Stimulated activated naive B cell treated with anti-CD40 and anti-IgM and Interleukin-4, amounts not matched to agents 10 μg/mL and 1 μg/mL and 100 μg/mL, for 72 hours (primary cell): ENCODE measurements at regions not wholly inside any gene's neighbourhood (a gene's known extent, or its start where the extent isn't known, plus 50 kb on each side); places are given as distances from the start of the nearest gene placed in this dataset.

Source experiments
- ATAC-seq, 2 donors: fragments of 150-1000 bp; cut with Tn5 transposase; replicated peaks; 2 replicates each; pipeline ENCODE4 v1.10.0; 2021; ENCODE audit warnings: moderate library complexity in 1 of 2
- DNase-seq: peaks from one replicate; pipeline ENCODE4 v3.0.0; 2021
- H3K27ac Mint-ChIP-seq: one replicate; pipeline ENCODE4 v1.8.0; 2022; ENCODE audit warnings: mild to moderate bottlenecking, mixed read lengths
- H3K27me3 Mint-ChIP-seq, 2 donors: one replicate each; pipeline ENCODE4 v1.8.0; 2022; ENCODE audit warnings: mixed read lengths in 2 of 2
- H3K36me3 Mint-ChIP-seq, 2 donors: one replicate each; pipeline ENCODE4 v1.8.0; 2022; ENCODE audit warnings: mixed read lengths in 2 of 2, mild to moderate bottlenecking in 1 of 2
- H3K4me1 Mint-ChIP-seq, 2 donors: one replicate each; pipeline ENCODE4 v1.8.0; 2022; ENCODE audit warnings: mixed read lengths in 2 of 2, mild to moderate bottlenecking in 1 of 2
- H3K4me3 Mint-ChIP-seq, 2 donors: one replicate each; pipeline ENCODE4 v1.8.0; 2022; ENCODE audit warnings: mild to moderate bottlenecking in 2 of 2, mixed read lengths in 2 of 2, moderate library complexity in 1 of 2
- H3K9me3 Mint-ChIP-seq, 2 donors: one replicate each; pipeline ENCODE4 v1.8.0; 2022; ENCODE audit warnings: mixed read lengths in 2 of 2, mild to moderate bottlenecking in 1 of 2

GRCh38 chr16:87125206-87126155 lies 191.7 kb downstream of the C16orf95 start:
- Mint-ChIP-seq H3K4me1 (no peaks in the 10 kb centered on the region), H3K9me3 (peaks cover 5 to 7% of the 10 kb centered on the region in 2 donors), H3K27ac (no peak overlapping the region), H3K27me3 (peaks cover 2 to 3% of the 10 kb centered on the region in 2 donors), H3K36me3 (peaks cover 0 to 2% of the 10 kb centered on the region in 2 donors), H3K4me3 (no peak overlapping the region)
- ATAC-seq = no peak
- no peak for DNase-seq

- peaks cover 5 to 7% of the 10 kb centered on the region in 2 donors for H3K9me3 Mint-ChIP-seq
- peaks cover 0 to 2% of the 10 kb centered on the region in 2 donors for H3K36me3 Mint-ChIP-seq
- ATAC-seq (no peak), DNase-seq (no peak)
- no peaks in the 10 kb centered on the region for H3K27me3 Mint-ChIP-seq
- H3K27ac Mint-ChIP-seq = no peak overlapping the region
- no peak overlapping the region for H3K4me3 Mint-ChIP-seq
- H3K4me1 Mint-ChIP-seq = no peaks in the 10 kb centered on the region
Observed at GRCh38 chr16:87126403-87127025, 190.7 kb downstream of the C16orf95 start.

- H3K27ac Mint-ChIP-seq = no peak overlapping the region
- peaks cover 5 to 7% of the 10 kb centered on the region in 2 donors for H3K9me3 Mint-ChIP-seq
- peaks cover 0 to 2% of the 10 kb centered on the region in 2 donors for H3K36me3 Mint-ChIP-seq
- H3K27me3 Mint-ChIP-seq = no peaks in the 10 kb centered on the region
- DNase-seq (no peak), ATAC-seq (no peak)
- no peaks in the 10 kb centered on the region for H3K4me1 Mint-ChIP-seq
- H3K4me3 Mint-ChIP-seq = no peak overlapping the region
Observed at GRCh38 chr16:87127061-87127765, 190.0 kb downstream of the C16orf95 start.

- H3K27me3 Mint-ChIP-seq = no peaks in the 10 kb centered on the region
Observed at GRCh38 chr16:87127766-87128147, 189.4 kb downstream of the C16orf95 start.

GRCh38 chr16:87129771-87130170 lies 187.4 kb downstream of the C16orf95 start:
- Mint-ChIP-seq H3K9me3 (peaks cover 6 to 7% of the 10 kb centered on the region in 2 donors), H3K36me3 (peaks cover 0 to 2% of the 10 kb centered on the region in 2 donors), H3K4me3 (no peak overlapping the region), H3K27ac (no peak overlapping the region), H3K4me1 (no peaks in the 10 kb centered on the region), H3K27me3 (no peaks in the 10 kb centered on the region)
- DNase-seq = no peak
- ATAC-seq = no peak

More at GRCh38 chr16:87127766-87128147, 189.4 kb downstream of the C16orf95 start:
- Mint-ChIP-seq H3K36me3 (peaks cover 0 to 2% of the 10 kb centered on the region in 2 donors), H3K4me3 (no peak overlapping the region), H3K9me3 (peaks cover 5 to 7% of the 10 kb centered on the region in 2 donors), H3K27ac (no peak overlapping the region), H3K4me1 (no peaks in the 10 kb centered on the region)
- ATAC-seq (no peak), DNase-seq (no peak)

- H3K27ac Mint-ChIP-seq = no peak overlapping the region
- H3K4me1 Mint-ChIP-seq = no peaks in the 10 kb centered on the region
- H3K27me3 Mint-ChIP-seq = no peaks in the 10 kb centered on the region
- no peak overlapping the region for H3K4me3 Mint-ChIP-seq
- ATAC-seq (no peak), DNase-seq (no peak)
- peaks cover 0 to 2% of the 10 kb centered on the region in 2 donors for H3K36me3 Mint-ChIP-seq
- peaks cover 6 to 7% of the 10 kb centered on the region in 2 donors for H3K9me3 Mint-ChIP-seq
Observed at GRCh38 chr16:87131061-87131995, 185.9 kb downstream of the C16orf95 start.

- H3K9me3 Mint-ChIP-seq = peaks cover 6 to 7% of the 10 kb centered on the region in 2 donors
- H3K27ac Mint-ChIP-seq = no peak overlapping the region
- H3K36me3 Mint-ChIP-seq = peaks cover 0 to 4% of the 10 kb centered on the region in 2 donors
- no peaks in the 10 kb centered on the region for H3K4me1 Mint-ChIP-seq
- no peak overlapping the region for H3K4me3 Mint-ChIP-seq
- ATAC-seq (no peak), DNase-seq (no peak)
- H3K27me3 Mint-ChIP-seq = no peaks in the 10 kb centered on the region
Observed at GRCh38 chr16:87131996-87132345, 185.2 kb downstream of the C16orf95 start.

GRCh38 chr16:87132361-87133014 lies 184.7 kb downstream of the C16orf95 start:
- DNase-seq (no peak), ATAC-seq (no peak)
- H3K36me3 Mint-ChIP-seq = peaks cover 0 to 4% of the 10 kb centered on the region in 2 donors
- peaks cover 6 to 7% of the 10 kb centered on the region in 2 donors for H3K9me3 Mint-ChIP-seq
- H3K27ac Mint-ChIP-seq = no peak overlapping the region
- H3K4me3 Mint-ChIP-seq = no peak overlapping the region
- no peaks in the 10 kb centered on the region for H3K27me3 Mint-ChIP-seq
- H3K4me1 Mint-ChIP-seq = no peaks in the 10 kb centered on the region

GRCh38 chr16:87133112-87133850 lies 183.9 kb downstream of the C16orf95 start:
- DNase-seq = no peak
- H3K4me3 Mint-ChIP-seq = no peak overlapping the region
- no peaks in the 10 kb centered on the region for H3K27me3 Mint-ChIP-seq
- H3K4me1 Mint-ChIP-seq = no peaks in the 10 kb centered on the region
- peaks cover 0 to 4% of the 10 kb centered on the region in 2 donors for H3K36me3 Mint-ChIP-seq
- no peak for ATAC-seq
- peaks cover 6 to 7% of the 10 kb centered on the region in 2 donors for H3K9me3 Mint-ChIP-seq
- H3K27ac Mint-ChIP-seq = no peak overlapping the region

GRCh38 chr16:87133966-87134627 lies 183.1 kb downstream of the C16orf95 start:
- DNase-seq = no peak
- ATAC-seq = no peak
- peaks cover 0 to 4% of the 10 kb centered on the region in 2 donors for H3K36me3 Mint-ChIP-seq

GRCh38 chr16:87134628-87134995 lies 182.6 kb downstream of the C16orf95 start:
- Mint-ChIP-seq H3K27ac (no peak overlapping the region), H3K9me3 (peaks cover 0 to 1% of the 10 kb centered on the region in 2 donors), H3K4me1 (no peaks in the 10 kb centered on the region), H3K4me3 (no peak overlapping the region), H3K27me3 (peaks cover 0 to 5% of the 10 kb centered on the region in 2 donors), H3K36me3 (peaks cover 0 to 2% of the 10 kb centered on the region in 2 donors)
- ATAC-seq = no peak
- no peak for DNase-seq

More at GRCh38 chr16:87133966-87134627, 183.1 kb downstream of the C16orf95 start:
- Mint-ChIP-seq H3K27ac (no peak overlapping the region), H3K4me1 (no peaks in the 10 kb centered on the region), H3K4me3 (no peak overlapping the region), H3K27me3 (peaks cover 0 to 2% of the 10 kb centered on the region in 2 donors), H3K9me3 (peaks cover 4 to 5% of the 10 kb centered on the region in 2 donors)
